Chondrocyte (in vitro differentiated cells): ENCODE measurements at regions not wholly inside any gene's neighbourhood (a gene's known extent, or its start where the extent isn't known, plus 50 kb on each side); places are given as distances from the start of the nearest gene placed in this dataset.

Experiments used
- DNase-seq: peaks from one replicate; pipeline ENCODE4 v3.0.0; 2021; ENCODE audit warnings: mixed read lengths, low spot score
- H3K27ac Mint-ChIP-seq: one replicate; pipeline ENCODE4 v1.8.0; 2021; ENCODE audit warnings: mild to moderate bottlenecking, moderate library complexity, mixed read lengths; ENCODE audit not compliant: unreplicated experiment
- H3K27me3 Mint-ChIP-seq: 2 replicates; pipeline ENCODE4 v1.8.0; 2021; ENCODE audit warnings: low read depth, mixed read lengths
- H3K36me3 Mint-ChIP-seq: 2 replicates; pipeline ENCODE4 v1.8.0; 2021; ENCODE audit warnings: low read depth, mixed read lengths
- H3K4me1 Mint-ChIP-seq: 2 replicates; pipeline ENCODE4 v1.8.0; 2021; ENCODE audit warnings: low read depth, mild to moderate bottlenecking, mixed read lengths
- H3K4me3 Mint-ChIP-seq: one replicate; pipeline ENCODE4 v1.8.0; 2021; ENCODE audit warnings: mild to moderate bottlenecking, moderate library complexity, mixed read lengths; ENCODE audit not compliant: unreplicated experiment
- H3K9me3 Mint-ChIP-seq: 2 replicates; pipeline ENCODE4 v1.8.0; 2021; ENCODE audit warnings: low read depth, mixed read lengths
- TF ChIP-seq, protein P1 (sequence below): fragments of 200-600 bp; sonication (generic); IDR thresholded peaks from 2 replicates; pipeline ENCODE4 v1.5.0; 2021; ENCODE audit warnings: antibody characterized with exemption, mild to moderate bottlenecking, moderate library complexity

- Mint-ChIP-seq H3K4me3 (no peak overlapping the region), H3K36me3 (no peaks in the 10 kb centered on the region), H3K27me3 (peaks cover 21% of the 10 kb centered on the region), H3K27ac (no peak overlapping the region), H3K4me1 (no peaks in the 10 kb centered on the region), H3K9me3 (no peaks in the 10 kb centered on the region)
- DNase-seq = no peak
- TF ChIP-seq, protein P1, sequence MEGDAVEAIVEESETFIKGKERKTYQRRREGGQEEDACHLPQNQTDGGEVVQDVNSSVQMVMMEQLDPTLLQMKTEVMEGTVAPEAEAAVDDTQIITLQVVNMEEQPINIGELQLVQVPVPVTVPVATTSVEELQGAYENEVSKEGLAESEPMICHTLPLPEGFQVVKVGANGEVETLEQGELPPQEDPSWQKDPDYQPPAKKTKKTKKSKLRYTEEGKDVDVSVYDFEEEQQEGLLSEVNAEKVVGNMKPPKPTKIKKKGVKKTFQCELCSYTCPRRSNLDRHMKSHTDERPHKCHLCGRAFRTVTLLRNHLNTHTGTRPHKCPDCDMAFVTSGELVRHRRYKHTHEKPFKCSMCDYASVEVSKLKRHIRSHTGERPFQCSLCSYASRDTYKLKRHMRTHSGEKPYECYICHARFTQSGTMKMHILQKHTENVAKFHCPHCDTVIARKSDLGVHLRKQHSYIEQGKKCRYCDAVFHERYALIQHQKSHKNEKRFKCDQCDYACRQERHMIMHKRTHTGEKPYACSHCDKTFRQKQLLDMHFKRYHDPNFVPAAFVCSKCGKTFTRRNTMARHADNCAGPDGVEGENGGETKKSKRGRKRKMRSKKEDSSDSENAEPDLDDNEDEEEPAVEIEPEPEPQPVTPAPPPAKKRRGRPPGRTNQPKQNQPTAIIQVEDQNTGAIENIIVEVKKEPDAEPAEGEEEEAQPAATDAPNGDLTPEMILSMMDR = no peak
Observed at GRCh38 chr1:10874351-10874750, 77.9 kb upstream of the CASZ1 start.

GRCh38 chr1:10877894-10878293 is 81.4 kb upstream of the CASZ1 start:
- Mint-ChIP-seq H3K4me1 (no peaks in the 10 kb centered on the region), H3K9me3 (no peaks in the 10 kb centered on the region), H3K36me3 (no peaks in the 10 kb centered on the region), H3K27me3 (peaks cover 29% of the 10 kb centered on the region), H3K27ac (no peak overlapping the region), H3K4me3 (no peak overlapping the region)
- DNase-seq = no peak
- TF ChIP-seq, protein P1 = no peak

DNA sequence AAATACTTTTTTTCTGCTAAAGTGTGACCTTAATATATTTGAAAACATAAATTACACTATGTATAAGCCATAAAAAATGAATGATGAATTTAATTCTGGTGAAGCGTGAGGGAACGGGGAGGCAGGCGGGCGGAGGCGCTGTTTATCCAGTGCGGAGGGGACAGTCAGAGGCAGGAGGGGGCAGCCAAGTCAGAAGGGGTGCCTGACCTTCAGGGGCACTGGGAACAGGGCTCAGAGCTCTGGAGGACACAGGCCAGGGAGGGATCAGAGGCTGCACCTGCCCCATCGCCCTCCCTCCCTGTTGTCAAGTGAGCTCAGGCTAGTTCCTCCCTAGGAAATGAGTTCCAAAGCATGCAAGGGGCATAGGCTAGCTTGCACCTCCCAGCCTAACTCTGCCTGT is 82.0 kb upstream of the CASZ1 start:
- Mint-ChIP-seq H3K36me3 (no peaks in the 10 kb centered on the region), H3K27me3 (peaks cover 29% of the 10 kb centered on the region), H3K4me3 (no peak overlapping the region), H3K4me1 (no peaks in the 10 kb centered on the region), H3K9me3 (no peaks in the 10 kb centered on the region), H3K27ac (no peak overlapping the region)
- no peak for DNase-seq
- TF ChIP-seq, protein P1 = no peak

GRCh38 chr1:10880063-10880462 is 83.6 kb upstream of the CASZ1 start:
- Mint-ChIP-seq H3K4me1 (no peaks in the 10 kb centered on the region), H3K9me3 (no peaks in the 10 kb centered on the region), H3K27me3 (peaks cover 32% of the 10 kb centered on the region), H3K27ac (no peak overlapping the region), H3K36me3 (no peaks in the 10 kb centered on the region), H3K4me3 (no peak overlapping the region)
- DNase-seq = no peak
- TF ChIP-seq, protein P1 = no peak

GRCh38 chr1:10881046-10881445 is 84.6 kb upstream of the CASZ1 start:
- H3K27me3 Mint-ChIP-seq = peaks cover 37% of the 10 kb centered on the region
- peak; percentile 28 for DNase-seq
- no peaks in the 10 kb centered on the region for H3K36me3 Mint-ChIP-seq
- no peak overlapping the region for H3K4me3 Mint-ChIP-seq
- no peaks in the 10 kb centered on the region for H3K9me3 Mint-ChIP-seq
- H3K27ac Mint-ChIP-seq = no peak overlapping the region
- H3K4me1 Mint-ChIP-seq = no peaks in the 10 kb centered on the region
- TF ChIP-seq, protein P1 = no peak
